Activated CD8-positive, alpha-beta T cell treated with anti-CD3 and anti-CD28 coated beads, Interleukin-2, amount 10 ng/mL, durations not matched to agents 7 days and 5 days (primary cell): ENCODE measurements at regions not wholly inside any gene's neighbourhood (a gene's known extent, or its start where the extent isn't known, plus 50 kb on each side); places are given as distances from the start of the nearest gene placed in this dataset.

ENCODE experiments used
- ATAC-seq: fragments of 150-1000 bp; cut with Tn5 transposase; one replicate; pipeline ENCODE4 v1.10.0; 2021; ENCODE audit warnings: moderate library complexity
- CTCF ChIA-PET: fragments of 350-600 bp; sonication (Branson Sonifier 250); formaldehyde crosslinking; loops from one replicate; lab custom pipeline; 2021; ENCODE audit warnings: antibody characterized with exemption; lab: Charles Lee
- POLR2A ChIA-PET: fragments of 350-600 bp; sonication (Branson Sonifier 250); formaldehyde crosslinking; loops from one replicate; lab custom pipeline; 2021; ENCODE audit warnings: antibody characterized with exemption; lab: Charles Lee
- DNase-seq: peaks from one replicate; pipeline ENCODE4 v3.0.0-alpha.2; 2020
- H3K27ac Mint-ChIP-seq: one replicate; pipeline ENCODE4 v1.8.0; 2021; ENCODE audit warnings: mild to moderate bottlenecking, mixed read lengths
- H3K27me3 Mint-ChIP-seq: one replicate; pipeline ENCODE4 v1.8.0; 2021; ENCODE audit warnings: low read depth, mixed read lengths
- H3K36me3 Mint-ChIP-seq: one replicate; pipeline ENCODE4 v1.8.0; 2021; ENCODE audit warnings: low read depth, mixed read lengths
- H3K4me1 Mint-ChIP-seq: one replicate; pipeline ENCODE4 v1.8.0; 2021; ENCODE audit warnings: low read depth, mixed read lengths
- H3K4me3 Mint-ChIP-seq: one replicate; pipeline ENCODE4 v1.8.0; 2021; ENCODE audit warnings: mild to moderate bottlenecking, mixed read lengths
- H3K9me3 Mint-ChIP-seq: one replicate; pipeline ENCODE4 v1.8.0; 2022; ENCODE audit warnings: mixed read lengths; ENCODE audit not compliant: insufficient read depth

- H3K4me1 Mint-ChIP-seq = no peaks in the 10 kb centered on the region
- no peak overlapping the region for H3K27ac Mint-ChIP-seq
- no peak overlapping the region for H3K4me3 Mint-ChIP-seq
- ATAC-seq (no peak), DNase-seq (no peak)
- ChIA-PET POLR2A (no interaction called here), CTCF (no interaction called here)
- no peaks in the 10 kb centered on the region for H3K9me3 Mint-ChIP-seq
- H3K27me3 Mint-ChIP-seq = no peaks in the 10 kb centered on the region
- H3K36me3 Mint-ChIP-seq = no peaks in the 10 kb centered on the region
Observed at GRCh38 chr1:220990427-220991339, 111.4 kb downstream of the HLX start.

- Mint-ChIP-seq H3K4me1 (no peaks in the 10 kb centered on the region), H3K9me3 (no peaks in the 10 kb centered on the region), H3K4me3 (no peak overlapping the region), H3K27ac (no peak overlapping the region), H3K27me3 (no peaks in the 10 kb centered on the region), H3K36me3 (no peaks in the 10 kb centered on the region)
- ATAC-seq (no peak), DNase-seq (no peak)
- CTCF ChIA-PET = no interaction called here
- POLR2A ChIA-PET = no interaction called here
Observed at GRCh38 chr1:220991506-220991905, 112.3 kb downstream of the HLX start.

DNA sequence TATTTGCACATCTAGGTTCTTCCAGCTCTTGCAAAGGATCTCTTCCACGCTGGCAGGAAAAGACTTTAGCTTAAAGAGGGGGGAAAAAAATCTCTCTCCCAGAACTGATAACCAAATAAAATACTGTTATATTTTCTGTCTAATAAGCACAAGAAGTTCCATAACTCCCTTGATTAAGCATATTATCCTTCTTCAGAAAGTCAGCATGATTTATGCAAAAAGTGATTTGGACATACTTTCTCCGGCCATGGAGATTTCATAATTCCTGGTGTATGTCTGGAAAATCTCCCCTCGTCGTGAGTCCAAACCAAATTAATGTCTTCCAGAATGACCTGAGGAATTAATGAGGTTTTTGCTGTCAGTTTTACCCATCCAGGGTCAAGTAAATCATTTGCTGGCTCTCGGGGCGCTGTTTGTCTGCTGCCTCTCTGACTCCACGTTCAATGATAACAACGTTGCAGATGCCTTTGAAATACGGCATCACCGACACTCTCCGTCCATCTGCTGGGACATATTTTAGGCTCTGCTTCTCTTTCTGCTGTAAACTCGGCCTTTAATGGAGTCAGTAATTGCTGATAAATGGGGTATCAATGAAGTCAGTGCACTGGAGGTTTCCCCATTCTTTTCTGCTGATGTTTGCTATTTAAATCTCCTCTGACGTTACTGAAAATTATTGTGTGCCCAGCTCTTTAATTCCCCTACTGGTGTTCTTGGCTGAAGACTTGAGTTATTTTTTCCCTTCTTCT, 112.9 kb downstream of the HLX start:
- Mint-ChIP-seq H3K4me3 (no peak overlapping the region), H3K9me3 (peaks cover 2% of the 10 kb centered on the region), H3K27ac (no peak overlapping the region), H3K36me3 (no peaks in the 10 kb centered on the region), H3K27me3 (no peaks in the 10 kb centered on the region), H3K4me1 (no peaks in the 10 kb centered on the region)
- ChIA-PET CTCF (no interaction called here), POLR2A (no interaction called here)
- DNase-seq (no peak), ATAC-seq (no peak)

GRCh38 chr1:220992705-220993052, 113.4 kb downstream of the HLX start:
- DNase-seq (no peak), ATAC-seq (no peak)
- H3K36me3 Mint-ChIP-seq = no peaks in the 10 kb centered on the region
- no peaks in the 10 kb centered on the region for H3K4me1 Mint-ChIP-seq
- ChIA-PET CTCF (no interaction called here), POLR2A (no interaction called here)
- H3K27me3 Mint-ChIP-seq = no peaks in the 10 kb centered on the region
- no peak overlapping the region for H3K4me3 Mint-ChIP-seq
- H3K27ac Mint-ChIP-seq = no peak overlapping the region
- peaks cover 5% of the 10 kb centered on the region for H3K9me3 Mint-ChIP-seq

- ATAC-seq (no peak), DNase-seq (no peak)
- Mint-ChIP-seq H3K9me3 (peaks cover 5% of the 10 kb centered on the region), H3K36me3 (no peaks in the 10 kb centered on the region), H3K27ac (no peak overlapping the region), H3K4me1 (no peaks in the 10 kb centered on the region), H3K4me3 (no peak overlapping the region), H3K27me3 (no peaks in the 10 kb centered on the region)
- CTCF ChIA-PET = no interaction called here
- POLR2A ChIA-PET = no interaction called here
Observed at GRCh38 chr1:220994671-220995070, 115.4 kb downstream of the HLX start.

GRCh38 chr1:220997791-220998190, 118.5 kb downstream of the HLX start:
- no peak for ATAC-seq
- H3K36me3 Mint-ChIP-seq = no peaks in the 10 kb centered on the region
- no peaks in the 10 kb centered on the region for H3K4me1 Mint-ChIP-seq
- H3K27ac Mint-ChIP-seq = no peak overlapping the region
- no peak for DNase-seq
- H3K27me3 Mint-ChIP-seq = no peaks in the 10 kb centered on the region
- CTCF ChIA-PET = no interaction called here
- POLR2A ChIA-PET = no interaction called here
- peaks cover 5% of the 10 kb centered on the region for H3K9me3 Mint-ChIP-seq
- H3K4me3 Mint-ChIP-seq = no peak overlapping the region

- DNase-seq = no peak
- POLR2A ChIA-PET = no interaction called here
- H3K9me3 Mint-ChIP-seq = peaks cover 5% of the 10 kb centered on the region
- no peaks in the 10 kb centered on the region for H3K36me3 Mint-ChIP-seq
- no peak overlapping the region for H3K4me3 Mint-ChIP-seq
- no peak for ATAC-seq
- H3K27me3 Mint-ChIP-seq = no peaks in the 10 kb centered on the region
- CTCF ChIA-PET = no interaction called here
- H3K4me1 Mint-ChIP-seq = no peaks in the 10 kb centered on the region
- no peak overlapping the region for H3K27ac Mint-ChIP-seq
Observed at GRCh38 chr1:220999872-221000863, 120.9 kb downstream of the HLX start.

GRCh38 chr1:221001167-221001566, 121.9 kb downstream of the HLX start:
- Mint-ChIP-seq H3K36me3 (no peaks in the 10 kb centered on the region), H3K27me3 (no peaks in the 10 kb centered on the region), H3K4me1 (no peaks in the 10 kb centered on the region), H3K9me3 (peaks cover 5% of the 10 kb centered on the region), H3K27ac (no peak overlapping the region), H3K4me3 (no peak overlapping the region)
- ChIA-PET POLR2A (no interaction called here), CTCF (no interaction called here)
- DNase-seq (no peak), ATAC-seq (no peak)

- Mint-ChIP-seq H3K4me3 (no peak overlapping the region), H3K27me3 (no peaks in the 10 kb centered on the region), H3K9me3 (no peaks in the 10 kb centered on the region), H3K27ac (no peak overlapping the region), H3K4me1 (no peaks in the 10 kb centered on the region), H3K36me3 (no peaks in the 10 kb centered on the region)
- no peak for DNase-seq
- ChIA-PET POLR2A (no interaction called here), CTCF (no interaction called here)
- ATAC-seq = no peak
Observed at GRCh38 chr1:221002601-221003000, 123.4 kb downstream of the HLX start.

GRCh38 chr1:221011145-221011544, 131.9 kb downstream of the HLX start:
- no peaks in the 10 kb centered on the region for H3K9me3 Mint-ChIP-seq
- no peaks in the 10 kb centered on the region for H3K27me3 Mint-ChIP-seq
- ATAC-seq = no peak
- no peak overlapping the region for H3K4me3 Mint-ChIP-seq
- CTCF ChIA-PET = no interaction called here
- DNase-seq = no peak
- no peaks in the 10 kb centered on the region for H3K36me3 Mint-ChIP-seq
- POLR2A ChIA-PET = no interaction called here
- H3K27ac Mint-ChIP-seq = no peak overlapping the region
- H3K4me1 Mint-ChIP-seq = no peaks in the 10 kb centered on the region

DNA sequence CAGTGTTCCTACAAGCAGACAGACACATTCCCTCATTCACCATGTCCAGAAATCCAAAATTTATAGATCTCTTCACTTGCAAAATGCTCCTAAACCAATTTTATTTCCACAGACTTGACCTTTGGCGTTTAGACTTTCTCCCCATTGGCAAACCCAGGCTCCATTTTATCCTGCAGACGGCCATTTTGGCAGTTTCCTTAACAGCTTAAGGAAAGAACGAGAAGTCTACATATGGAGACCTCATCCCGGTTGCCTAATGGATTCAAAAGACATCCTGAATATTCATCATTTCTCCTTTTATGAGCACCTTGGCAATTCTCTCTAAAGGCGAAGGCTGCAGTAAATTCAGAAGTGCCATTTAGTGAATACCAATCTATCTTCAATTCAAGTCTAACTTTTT, 132.9 kb downstream of the HLX start:
- H3K4me3 Mint-ChIP-seq = no peak overlapping the region
- POLR2A ChIA-PET = no interaction called here
- ATAC-seq (no peak), DNase-seq (no peak)
- H3K27ac Mint-ChIP-seq = no peak overlapping the region
- H3K4me1 Mint-ChIP-seq = no peaks in the 10 kb centered on the region
- no peaks in the 10 kb centered on the region for H3K27me3 Mint-ChIP-seq
- CTCF ChIA-PET = no interaction called here
- no peaks in the 10 kb centered on the region for H3K36me3 Mint-ChIP-seq
- H3K9me3 Mint-ChIP-seq = no peaks in the 10 kb centered on the region
